OCI-LY7 (cell line): ENCODE measurements at regions not wholly inside any gene's neighbourhood (a gene's known extent, or its start where the extent isn't known, plus 50 kb on each side); places are given as distances from the start of the nearest gene placed in this dataset.

Experiments used
- EZH2phosphoT487 ChIP-seq: fragments of 200-600 bp; sonication (generic); IDR thresholded peaks from 2 replicates; pipeline ENCODE4 v1.6.1; 2018; ENCODE audit warnings: low read depth, borderline replicate concordance, mild to moderate bottlenecking, mixed run types, antibody characterized with exemption, low read length, moderate library complexity, mixed read lengths
- TF ChIP-seq, protein P1 (sequence below): fragments of 200-600 bp; sonication (generic); conservative IDR thresholded peaks from 2 replicates; pipeline ENCODE4 v1.5.1; 2014; ENCODE audit warnings: mild to moderate bottlenecking, antibody characterized with exemption, low read length, moderate library complexity, mixed read lengths

DNA sequence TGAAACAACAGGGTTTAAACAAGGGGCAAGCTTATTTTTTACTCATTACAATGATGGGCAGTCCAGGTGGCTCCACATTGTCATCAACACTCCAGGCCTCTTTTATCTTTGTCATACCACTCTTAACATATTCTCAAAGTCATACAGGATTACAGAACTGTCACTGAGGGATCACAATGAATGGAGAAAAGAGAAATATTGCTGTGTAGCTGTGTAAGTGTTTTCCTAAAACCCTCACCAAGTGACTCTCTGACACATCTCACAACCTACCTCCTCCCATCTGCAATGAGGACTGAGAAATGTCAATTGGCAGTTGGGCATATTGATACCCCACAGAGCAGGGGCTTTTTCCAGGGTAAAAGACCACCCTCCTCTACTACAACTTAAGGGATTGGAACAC lies 562.1 kb downstream of the TBC1D4 start:
- TF ChIP-seq, protein P1, sequence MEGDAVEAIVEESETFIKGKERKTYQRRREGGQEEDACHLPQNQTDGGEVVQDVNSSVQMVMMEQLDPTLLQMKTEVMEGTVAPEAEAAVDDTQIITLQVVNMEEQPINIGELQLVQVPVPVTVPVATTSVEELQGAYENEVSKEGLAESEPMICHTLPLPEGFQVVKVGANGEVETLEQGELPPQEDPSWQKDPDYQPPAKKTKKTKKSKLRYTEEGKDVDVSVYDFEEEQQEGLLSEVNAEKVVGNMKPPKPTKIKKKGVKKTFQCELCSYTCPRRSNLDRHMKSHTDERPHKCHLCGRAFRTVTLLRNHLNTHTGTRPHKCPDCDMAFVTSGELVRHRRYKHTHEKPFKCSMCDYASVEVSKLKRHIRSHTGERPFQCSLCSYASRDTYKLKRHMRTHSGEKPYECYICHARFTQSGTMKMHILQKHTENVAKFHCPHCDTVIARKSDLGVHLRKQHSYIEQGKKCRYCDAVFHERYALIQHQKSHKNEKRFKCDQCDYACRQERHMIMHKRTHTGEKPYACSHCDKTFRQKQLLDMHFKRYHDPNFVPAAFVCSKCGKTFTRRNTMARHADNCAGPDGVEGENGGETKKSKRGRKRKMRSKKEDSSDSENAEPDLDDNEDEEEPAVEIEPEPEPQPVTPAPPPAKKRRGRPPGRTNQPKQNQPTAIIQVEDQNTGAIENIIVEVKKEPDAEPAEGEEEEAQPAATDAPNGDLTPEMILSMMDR, result no peak
- no peak for TF ChIP-seq EZH2phosphoT487
